A673 (cell line): ENCODE measurements at regions not wholly inside any gene's neighbourhood (a gene's known extent, or its start where the extent isn't known, plus 50 kb on each side); places are given as distances from the start of the nearest gene placed in this dataset.

Source experiments
- BruUV-seq: library from RNA; stranded (reverse); fragments of 400-500 nt; replicated peaks from 2 replicates; lab custom pipeline; 2021; lab: Mats Ljungman, UMichigan
- CTCF ChIA-PET: fragments of 300-600 bp; sonication (Branson Sonifier 250); formaldehyde crosslinking; loops from one replicate; lab custom pipeline; 2022; ENCODE audit warnings: antibody characterized with exemption; lab: Charles Lee
- POLR2A ChIA-PET: fragments of 300-600 bp; sonication (Branson Sonifier 250); formaldehyde crosslinking; loops from one replicate; lab custom pipeline; 2022; ENCODE audit warnings: antibody characterized with exemption; ENCODE audit not compliant: low non-redundant PET; lab: Charles Lee
- DNase-seq: peaks from one replicate; pipeline ENCODE4 v3.0.0-alpha.2; 2015; ENCODE audit warnings: low spot score
- H3K27ac ChIP-seq: fragments of 200-600 bp; sonication (generic); 2 replicates; pipeline ENCODE4 v1.5.1; 2016; ENCODE audit warnings: mixed run types, low read depth, mild to moderate bottlenecking, mixed read lengths, antibody characterized with exemption, low read length; ENCODE audit not compliant: poor library complexity, severe bottlenecking
- H3K27me3 ChIP-seq: fragments of 200-600 bp; sonication (generic); replicated peaks from 2 replicates; pipeline ENCODE4 v1.6.1; 2017; ENCODE audit warnings: mixed run types, low read depth, mild to moderate bottlenecking, mixed read lengths, antibody characterized with exemption, low read length; ENCODE audit not compliant: insufficient read depth, poor library complexity
- H3K36me3 ChIP-seq: fragments of 200-600 bp; sonication (generic); 2 replicates; pipeline ENCODE4 v1.6.1; 2016; ENCODE audit warnings: mixed run types, mild to moderate bottlenecking, mixed read lengths, antibody characterized with exemption, low read length; ENCODE audit not compliant: insufficient read depth, poor library complexity, severe bottlenecking
- H3K4me1 ChIP-seq: fragments of 200-600 bp; sonication (generic); 2 replicates; pipeline ENCODE4 v1.6.1; 2017; ENCODE audit warnings: mixed run types, mild to moderate bottlenecking, mixed read lengths, antibody characterized with exemption, low read length; ENCODE audit not compliant: insufficient read depth, poor library complexity, severe bottlenecking
- H3K4me3 ChIP-seq: fragments of 200-600 bp; sonication (generic); 2 replicates; pipeline ENCODE4 v1.5.1; 2016; ENCODE audit warnings: low read depth, mixed run types, mild to moderate bottlenecking, mixed read lengths, low read length; ENCODE audit not compliant: poor library complexity, severe bottlenecking
- H3K9me3 ChIP-seq: fragments of 200-600 bp; sonication (generic); 2 replicates; pipeline ENCODE4 v1.6.1; 2016; ENCODE audit warnings: mixed run types, low read depth, mild to moderate bottlenecking, mixed read lengths, antibody characterized with exemption, low read length; ENCODE audit not compliant: poor library complexity, severe bottlenecking
- EZH2 ChIP-seq: fragments of 200-600 bp; sonication (generic); IDR thresholded peaks from 2 replicates; pipeline ENCODE4 v1.6.1; 2017; ENCODE audit warnings: borderline replicate concordance, low read depth, mild to moderate bottlenecking, mixed read lengths, antibody characterized with exemption, low read length; ENCODE audit not compliant: poor library complexity, severe bottlenecking
- intact Hi-C: fragments of 100-400 bp; cut with micrococcal nuclease; formaldehyde crosslinking; loops from one replicate; pipeline ENCODE4 v1.10.0; 2022; ENCODE audit not compliant: unreplicated experiment
- TF ChIP-seq, protein P1 (sequence below): fragments of 300-800, 200-600 bp; sonication (generic); conservative IDR thresholded peaks from 2 replicates; pipeline ENCODE4 v1.5.1; 2017; ENCODE audit warnings: low read depth, mild to moderate bottlenecking, antibody characterized with exemption, low read length, moderate library complexity, mixed read lengths

DNA sequence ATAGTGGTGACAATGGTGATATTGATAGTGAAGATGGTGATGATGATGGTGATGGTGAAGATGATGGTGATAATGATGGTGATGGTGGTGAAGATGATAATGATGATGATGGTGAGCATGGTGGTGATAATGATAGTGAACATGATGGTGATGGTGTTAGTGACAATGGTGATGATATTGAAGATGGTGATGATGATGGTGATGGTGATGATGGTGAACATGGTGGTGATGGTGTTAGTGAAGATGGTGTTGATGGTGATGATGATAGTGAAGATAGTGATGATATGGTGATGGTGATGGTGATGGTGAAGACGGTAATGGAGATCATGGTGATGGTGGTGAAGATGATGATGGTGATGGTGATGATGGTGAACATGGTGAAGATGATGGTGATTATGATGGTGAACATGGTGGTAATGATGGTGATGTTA is 259.2 kb downstream of the MATN1 start:
- ChIA-PET CTCF (no interaction called here), POLR2A (no interaction called here)
- no peak for TF ChIP-seq EZH2
- TF ChIP-seq, protein P1, sequence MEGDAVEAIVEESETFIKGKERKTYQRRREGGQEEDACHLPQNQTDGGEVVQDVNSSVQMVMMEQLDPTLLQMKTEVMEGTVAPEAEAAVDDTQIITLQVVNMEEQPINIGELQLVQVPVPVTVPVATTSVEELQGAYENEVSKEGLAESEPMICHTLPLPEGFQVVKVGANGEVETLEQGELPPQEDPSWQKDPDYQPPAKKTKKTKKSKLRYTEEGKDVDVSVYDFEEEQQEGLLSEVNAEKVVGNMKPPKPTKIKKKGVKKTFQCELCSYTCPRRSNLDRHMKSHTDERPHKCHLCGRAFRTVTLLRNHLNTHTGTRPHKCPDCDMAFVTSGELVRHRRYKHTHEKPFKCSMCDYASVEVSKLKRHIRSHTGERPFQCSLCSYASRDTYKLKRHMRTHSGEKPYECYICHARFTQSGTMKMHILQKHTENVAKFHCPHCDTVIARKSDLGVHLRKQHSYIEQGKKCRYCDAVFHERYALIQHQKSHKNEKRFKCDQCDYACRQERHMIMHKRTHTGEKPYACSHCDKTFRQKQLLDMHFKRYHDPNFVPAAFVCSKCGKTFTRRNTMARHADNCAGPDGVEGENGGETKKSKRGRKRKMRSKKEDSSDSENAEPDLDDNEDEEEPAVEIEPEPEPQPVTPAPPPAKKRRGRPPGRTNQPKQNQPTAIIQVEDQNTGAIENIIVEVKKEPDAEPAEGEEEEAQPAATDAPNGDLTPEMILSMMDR = no peak

DNA sequence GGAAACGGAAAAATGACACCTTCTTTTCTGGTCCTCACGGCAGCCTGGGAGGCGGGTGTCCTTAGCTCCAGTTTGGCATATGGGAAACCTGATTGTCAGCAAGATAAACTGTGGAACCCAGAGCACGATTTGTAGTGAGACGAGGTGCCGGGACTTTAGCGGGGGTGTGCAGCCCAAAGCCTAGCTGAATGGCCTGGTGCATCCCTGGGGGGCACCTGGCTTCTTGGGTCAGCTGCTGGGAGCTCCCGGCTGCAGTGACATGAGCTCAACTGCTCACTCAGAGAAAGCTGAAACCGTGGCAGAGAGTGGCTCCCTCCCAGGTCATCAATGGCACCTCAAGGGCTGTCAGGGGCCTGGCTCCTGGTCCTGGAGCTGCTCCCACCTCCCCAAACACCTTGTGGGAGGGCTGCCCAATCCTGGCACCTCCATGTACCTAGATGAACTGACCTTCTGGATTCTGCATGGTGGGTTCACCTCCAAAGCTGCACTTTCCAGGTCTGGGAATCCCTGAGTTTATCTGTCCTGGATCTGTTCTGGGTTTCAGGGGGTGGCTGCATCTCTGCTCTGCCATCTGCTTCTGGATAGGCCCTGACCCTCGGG is 260.5 kb downstream of the MATN1 start:
- H3K27me3 ChIP-seq = no peaks in the 10 kb centered on the region
- CTCF ChIA-PET = no interaction called here
- POLR2A ChIA-PET = no interaction called here
- H3K9me3 ChIP-seq = no peaks in the 10 kb centered on the region
- no peak for DNase-seq
- BruUV-seq = no TSS peak
- no peaks in the 10 kb centered on the region for H3K36me3 ChIP-seq
- no peak for TF ChIP-seq EZH2
- TF ChIP-seq, protein P1 = no peak
- H3K4me3 ChIP-seq = no peak overlapping the region
- no peak overlapping the region for H3K27ac ChIP-seq
- intact Hi-C loops = no loop called here
- no peaks in the 10 kb centered on the region for H3K4me1 ChIP-seq

More for the DNA sequence above, 259.2 kb downstream of the MATN1 start:
- H3K4me3 ChIP-seq = no peak overlapping the region
- BruUV-seq = no TSS peak
- H3K9me3 ChIP-seq = no peaks in the 10 kb centered on the region
- DNase-seq = no peak
- H3K27me3 ChIP-seq = no peaks in the 10 kb centered on the region
- H3K36me3 ChIP-seq = no peaks in the 10 kb centered on the region
- intact Hi-C loops = no loop called here
- H3K4me1 ChIP-seq = no peaks in the 10 kb centered on the region
- no peak overlapping the region for H3K27ac ChIP-seq

DNA sequence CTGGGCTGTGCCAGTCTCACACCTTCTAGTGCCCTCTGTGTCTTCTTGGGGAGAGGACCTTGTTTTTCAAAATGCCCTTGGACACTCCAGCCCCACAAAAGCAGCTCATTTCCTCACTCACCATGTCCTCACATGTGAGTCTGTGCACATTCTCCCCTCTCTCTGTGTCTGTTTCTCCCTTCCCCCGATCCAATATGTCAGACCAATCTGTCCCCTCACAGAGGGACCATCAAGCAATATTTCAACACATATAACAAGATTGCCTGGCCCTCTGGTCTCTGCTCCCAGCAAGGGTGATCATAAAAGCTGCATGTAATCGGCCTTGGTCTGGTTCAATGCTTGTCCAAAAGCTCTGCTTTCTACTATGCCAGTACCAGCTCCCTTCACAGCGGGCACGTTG is 261.2 kb downstream of the MATN1 start:
- no peak overlapping the region for H3K27ac ChIP-seq

More for the DNA sequence above, 261.2 kb downstream of the MATN1 start:
- ChIA-PET POLR2A (no interaction called here), CTCF (no interaction called here)
- intact Hi-C loops = no loop called here
- H3K4me3 ChIP-seq = no peak overlapping the region
- BruUV-seq = no TSS peak
- H3K27me3 ChIP-seq = no peaks in the 10 kb centered on the region
- no peaks in the 10 kb centered on the region for H3K4me1 ChIP-seq
- no peak for DNase-seq
- H3K36me3 ChIP-seq = no peaks in the 10 kb centered on the region
- no peaks in the 10 kb centered on the region for H3K9me3 ChIP-seq
- TF ChIP-seq, protein P1 = no peak
